Heart right ventricle (tissue), 16 donors: ENCODE measurements at regions not wholly inside any gene's neighbourhood (a gene's known extent, or its start where the extent isn't known, plus 50 kb on each side); places are given as distances from the start of the nearest gene placed in this dataset.

Experiments
- ATAC-seq, 8 donors: fragments of 200-7000 bp; cut with Tn5 transposase; one replicate each; pipeline ENCODE4 v1.9.1; 2020; ENCODE audit warnings: mild to moderate bottlenecking in 8 of 8, moderate library complexity in 8 of 8, moderate number of reproducible peaks in 1 of 8
- DNase-seq, 2 donors: peaks; one replicate each; pipeline ENCODE4 v3.0.0-alpha.2; 2020
- H3K27ac ChIP-seq, 10 donors: fragments of 200-600 bp; sonication (generic) in 2 of 10; one replicate each; pipeline versions ENCODE4 v1.5.0 to v1.8.0; 2020 to 2022; ENCODE audit warnings: mild to moderate bottlenecking in 3 of 10
- H3K27me3 ChIP-seq, 7 donors: fragments of 200-600 bp; one replicate each; pipeline ENCODE4 v1.8.0; 2021 to 2022; ENCODE audit warnings: mild to moderate bottlenecking in 2 of 7
- H3K36me3 ChIP-seq, 9 donors: fragments of 200-600 bp; sonication (generic) in 1 of 9; one replicate each; pipeline versions ENCODE4 v1.5.0 to v1.8.0; 2020 to 2022; ENCODE audit warnings: mild to moderate bottlenecking in 2 of 9
- H3K4me1 ChIP-seq, 9 donors: fragments of 200-600 bp; sonication (generic) in 1 of 9; one replicate each; pipeline versions ENCODE4 v1.5.0 to v1.8.0; 2020 to 2022; ENCODE audit warnings: mild to moderate bottlenecking in 4 of 9
- H3K4me3 ChIP-seq, 10 donors: fragments of 200-600 bp; sonication (generic) in 2 of 10; one replicate each; pipeline versions ENCODE4 v1.5.0 to v1.8.0; 2020 to 2022; ENCODE audit warnings: mild to moderate bottlenecking in 7 of 10, moderate library complexity in 2 of 10
- H3K9me3 ChIP-seq, 11 donors: fragments of 200-600 bp in 10 of 11; sonication (generic) in 2 of 11; one replicate each; pipeline versions ENCODE4 v1.5.0 to v1.8.0; 2013 to 2022; ENCODE audit warnings: mild to moderate bottlenecking in 2 of 11, control low read depth in 1 of 11, moderate library complexity in 1 of 11
- CTCF ChIP-seq, 9 donors: fragments of 200-600 bp; sonication (generic) in 2 of 9; IDR thresholded peaks; one replicate each; pipeline versions ENCODE4 v1.5.0 to v1.8.0; 2021 to 2022; ENCODE audit warnings: antibody characterized with exemption in 9 of 9, mild to moderate bottlenecking in 5 of 9, moderate library complexity in 1 of 9
- WGBS, 2 donors: extraction: QIAGEN DNeasy Blood & Tissue Kit; methylation state at CpG; one replicate each; pipeline ENCODE4 v1.1.7; 2013; ENCODE audit warnings: inconsistent platforms in 1 of 2; 5-methylcytosine and 5-hydroxymethylcytosine counted together
- intact Hi-C, 10 donors: fragments of 100-400 bp; cut with DNase I; formaldehyde crosslinking; loops; one replicate each; pipeline versions ENCODE4 v1.11.1 to v1.14.2; 2022
- donor health status: Arrhythmogenic right ventricular cardiomyopathy.
- donor health status: ischemic (EF 13 %, LVEDD 7.1; RV severe dilation, severe dysfunction).
- donor health status: healthy with polysubstance abuse.
- donor health status: DM: no; HTN: yes; CAD: no.
- donor health status: DM: no; HTN: no; CAD: no.
- donor health status: ischemic (EF 25% LVEDD 6.9; RV normal size, moderate dysfunction).
- donor health status: ischemic (EF 25% LVEDD 5.7; RV mildly dilated, moderate dysfunction).
- donor health status: healthy.
- donor health status: DM: yes; HTN: yes; CAD: no.
- donor health status: Ischemic cardiomyopathy.
- donor health status: ischemic (EF 35%, LVEDD 5.7; RV mildly dilated, moderate dysfunction).
- donor health status: nonischemic (EF 11% LVEDD 7.7; RV severe dilation, severe dysfunction).
- donor health status: DM: yes; HTN: yes; CAD: no.
- donor health status: PGD.
- donor health status: ischemic (EF 29% LVEDD 5.4; RV normal size, mild dysfunction).
- donor health status: nonischemic (EF 23%, LVEDD 6.1; RV moderate dilation, normal function).

GRCh38 chr3:31142139-31142538 lies 247.7 kb upstream of the GADL1 start:
- intact Hi-C loops = no loop called here
- H3K27me3 ChIP-seq = peaks cover 0 to 6% (median 0%) of the 10 kb centered on the region in 7 donors
- no peak overlapping the region for H3K27ac ChIP-seq
- H3K4me3 ChIP-seq = no peak overlapping the region
- no peaks in the 10 kb centered on the region for H3K36me3 ChIP-seq
- no peak for TF ChIP-seq CTCF (IDR thresholded peaks at IDR 0.05)
- DNase-seq = no peak
- ATAC-seq = no peak
- peaks cover 0 to 1% (median 0%) of the 10 kb centered on the region in 11 donors for H3K9me3 ChIP-seq
- no peaks in the 10 kb centered on the region for H3K4me1 ChIP-seq

- DNase-seq = no peak
- no peaks in the 10 kb centered on the region for H3K4me1 ChIP-seq
- intact Hi-C loops = no loop called here
- H3K27me3 ChIP-seq = peaks cover 0 to 6% (median 0%) of the 10 kb centered on the region in 7 donors
- no peak for ATAC-seq
- no peak for TF ChIP-seq CTCF (IDR thresholded peaks at IDR 0.05)
- no peaks in the 10 kb centered on the region for H3K36me3 ChIP-seq
- no peak overlapping the region for H3K27ac ChIP-seq
- whole genome bisulfite sequencing, 2 donors = 73 to 79% methylated on average over 3 of the region's 3 CpGs
- H3K9me3 ChIP-seq = peaks cover 0 to 5% (median 2%) of the 10 kb centered on the region in 11 donors
- H3K4me3 ChIP-seq = no peak overlapping the region
Observed at GRCh38 chr3:31142543-31142942, 248.1 kb upstream of the GADL1 start.

- H3K4me1 ChIP-seq = no peaks in the 10 kb centered on the region
- no peak overlapping the region for H3K4me3 ChIP-seq
- TF ChIP-seq CTCF (IDR thresholded peaks at IDR 0.05) = no peak
- no peaks in the 10 kb centered on the region for H3K27me3 ChIP-seq
- WGBS, 2 donors = 81 to 83% methylated on average over 1 of the region's 1 CpG
- no peak for ATAC-seq
- no peak for DNase-seq
- no peak overlapping the region for H3K27ac ChIP-seq
- H3K9me3 ChIP-seq = peaks cover 0 to 17% (median 4%) of the 10 kb centered on the region in 11 donors
- intact Hi-C loops = no loop called here
- H3K36me3 ChIP-seq = no peaks in the 10 kb centered on the region
Observed at GRCh38 chr3:31145062-31145461, 250.6 kb upstream of the GADL1 start.

GRCh38 chr3:31147550-31147949 lies 253.1 kb upstream of the GADL1 start:
- Histone ChIP-seq H3K4me1 (no peaks in the 10 kb centered on the region), H3K27me3 (peaks cover 0 to 5% (median 0%) of the 10 kb centered on the region in 7 donors), H3K4me3 (no peak overlapping the region), H3K27ac (no peak overlapping the region), H3K9me3 (peaks cover 0 to 26% (median 5%) of the 10 kb centered on the region in 11 donors), H3K36me3 (no peaks in the 10 kb centered on the region)
- 91 to 94% methylated on average over 2 of the region's 2 CpGs for WGBS, 2 donors
- intact Hi-C loops = no loop called here
- ATAC-seq (no peak), DNase-seq (no peak)
- TF ChIP-seq CTCF (IDR thresholded peaks at IDR 0.05) = no peak
